Activated naive CD8-positive, alpha-beta T cell treated with anti-CD3 and anti-CD28 coated beads, Interleukin-2, amount 10 ng/mL, durations not matched to agents 7 days and 5 days (primary cell): ENCODE measurements at regions not wholly inside any gene's neighbourhood (a gene's known extent, or its start where the extent isn't known, plus 50 kb on each side); places are given as distances from the start of the nearest gene placed in this dataset.

Experiments used
- ATAC-seq: fragments of 150-1000 bp; cut with Tn5 transposase; one replicate; pipeline ENCODE4 v1.10.0; 2021; ENCODE audit warnings: low read depth, moderate library complexity
- POLR2A ChIA-PET: fragments of 350-600 bp; sonication (Branson Sonifier 250); formaldehyde crosslinking; loops from one replicate; lab custom pipeline; 2021; ENCODE audit warnings: antibody characterized with exemption; lab: Charles Lee
- DNase-seq: peaks from one replicate; pipeline ENCODE4 v3.0.0; 2021
- H3K27ac Mint-ChIP-seq: one replicate; pipeline ENCODE4 v1.8.0; 2022; ENCODE audit warnings: mild to moderate bottlenecking, mixed read lengths
- H3K27me3 Mint-ChIP-seq: one replicate; pipeline ENCODE4 v1.8.0; 2022; ENCODE audit warnings: mild to moderate bottlenecking, moderate library complexity, mixed read lengths
- H3K36me3 Mint-ChIP-seq: one replicate; pipeline ENCODE4 v1.8.0; 2021; ENCODE audit warnings: mild to moderate bottlenecking, mixed read lengths
- H3K4me1 Mint-ChIP-seq: one replicate; pipeline ENCODE4 v1.8.0; 2021; ENCODE audit warnings: mixed read lengths
- H3K4me3 Mint-ChIP-seq: one replicate; pipeline ENCODE4 v1.8.0; 2022; ENCODE audit warnings: mild to moderate bottlenecking, moderate library complexity, mixed read lengths
- H3K9me3 Mint-ChIP-seq: one replicate; pipeline ENCODE4 v1.8.0; 2021; ENCODE audit warnings: mixed read lengths

DNA sequence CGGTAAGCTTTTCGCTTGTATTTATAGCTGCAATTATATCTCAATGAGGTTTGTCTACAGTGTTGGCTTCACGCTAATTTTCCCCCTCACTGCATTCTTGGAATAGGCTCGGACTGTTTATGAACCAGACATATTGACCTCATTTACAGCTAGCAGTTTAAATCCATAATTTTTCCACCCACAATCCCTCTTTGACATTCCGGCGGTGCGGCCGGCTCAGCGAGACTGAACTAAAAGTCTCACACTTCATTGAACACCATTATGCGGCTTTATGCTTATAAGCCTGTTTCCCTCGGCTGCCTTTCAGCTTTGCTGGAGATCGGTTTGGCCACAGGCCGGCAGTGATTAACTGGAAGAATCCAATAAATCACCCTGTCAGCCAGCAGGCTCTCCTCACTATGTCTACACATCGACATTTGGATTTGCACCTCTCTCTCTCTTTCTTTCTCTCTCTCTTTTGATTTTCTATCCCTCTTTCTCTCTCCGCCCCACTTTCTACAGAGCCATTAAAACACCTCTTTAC lies 315.0 kb upstream of the TLE4 start:
- no peak overlapping the region for H3K4me3 Mint-ChIP-seq
- POLR2A ChIA-PET, result no interaction called here
- no peak overlapping the region for H3K27ac Mint-ChIP-seq
- ATAC-seq, result no peak
- no peaks in the 10 kb centered on the region for H3K4me1 Mint-ChIP-seq
- H3K27me3 Mint-ChIP-seq, result no peaks in the 10 kb centered on the region
- DNase-seq, result no peak
- H3K36me3 Mint-ChIP-seq, result no peaks in the 10 kb centered on the region
- H3K9me3 Mint-ChIP-seq, result no peaks in the 10 kb centered on the region

DNA sequence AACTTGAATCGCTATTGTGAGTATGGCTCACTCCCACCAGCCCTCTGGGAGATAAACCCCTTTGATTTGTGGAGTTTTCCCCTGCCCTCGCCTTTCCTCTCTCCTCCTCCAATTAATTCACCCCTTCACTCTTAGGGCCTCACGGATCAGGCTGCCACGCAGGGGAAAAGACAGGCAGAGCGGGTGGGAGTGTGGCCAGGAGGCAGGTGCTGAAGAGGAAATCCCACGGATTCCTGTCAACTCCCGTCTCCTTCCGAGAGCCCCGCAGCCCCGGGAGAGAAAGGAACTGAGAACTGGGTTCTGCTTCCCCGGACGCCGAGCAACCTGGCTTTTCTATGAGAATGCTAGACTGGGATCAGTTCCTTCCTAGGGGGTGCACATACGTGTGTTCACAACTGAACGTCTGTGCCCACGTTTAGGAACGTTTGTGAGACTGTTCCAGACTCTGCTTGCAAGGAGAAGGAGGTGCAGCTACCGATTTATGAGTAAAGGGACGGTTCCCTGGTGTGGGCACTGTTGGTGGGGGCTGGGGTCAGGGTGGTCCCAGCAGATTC lies 314.5 kb upstream of the TLE4 start:
- Mint-ChIP-seq H3K36me3 (no peaks in the 10 kb centered on the region), H3K27me3 (no peaks in the 10 kb centered on the region), H3K27ac (no peak overlapping the region), H3K9me3 (no peaks in the 10 kb centered on the region), H3K4me3 (no peak overlapping the region), H3K4me1 (no peaks in the 10 kb centered on the region)
- ATAC-seq (no peak), DNase-seq (no peak)
- POLR2A ChIA-PET, result no interaction called here

DNA sequence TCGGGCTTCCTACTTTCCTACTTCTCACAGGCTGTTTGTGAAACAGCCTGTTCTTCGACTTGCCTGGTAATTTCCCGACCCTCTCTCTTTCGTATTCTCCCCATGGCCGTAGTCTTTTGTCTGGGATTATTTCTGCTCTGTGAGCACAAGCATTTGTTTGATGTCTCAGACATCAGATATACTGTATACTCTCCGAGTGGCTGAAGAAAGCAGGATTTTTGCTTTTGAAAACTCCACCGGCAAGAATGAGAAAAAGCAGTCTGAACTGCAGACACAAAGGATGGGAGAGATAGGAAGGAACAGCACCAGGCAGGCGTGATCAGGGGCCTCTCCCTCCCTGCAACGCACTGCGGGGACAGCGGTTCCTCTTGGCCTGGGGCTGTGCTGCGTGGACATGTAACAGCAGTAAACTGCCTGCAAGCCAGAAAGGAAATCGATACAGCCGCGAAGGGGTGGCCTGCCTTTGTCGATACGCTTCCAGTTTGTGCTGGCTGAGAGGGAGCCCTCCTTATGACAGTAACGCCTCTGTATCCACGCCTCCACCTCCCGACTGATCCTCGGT lies 313.9 kb upstream of the TLE4 start:
- no peaks in the 10 kb centered on the region for H3K27me3 Mint-ChIP-seq
- POLR2A ChIA-PET, result no interaction called here
- ATAC-seq, result no peak

DNA sequence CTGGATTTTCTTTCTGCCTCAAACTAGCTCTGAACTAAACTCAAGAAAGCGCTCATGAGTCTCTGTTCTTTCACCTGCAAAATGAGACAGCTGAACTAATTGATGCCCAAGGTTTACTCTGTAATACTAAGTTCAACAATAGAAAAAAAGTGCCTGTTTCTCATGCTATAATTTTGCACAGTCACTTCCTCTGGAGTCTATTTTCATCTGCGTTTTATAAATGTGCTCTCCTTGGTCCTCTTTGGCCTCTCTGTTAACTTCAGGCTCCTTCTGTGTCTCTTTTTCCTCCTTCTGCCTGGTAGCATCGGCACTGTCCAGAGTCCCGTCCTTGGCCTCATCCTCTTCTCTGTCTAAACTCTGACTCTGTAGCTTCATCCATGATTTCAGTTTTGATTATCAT lies 311.9 kb upstream of the TLE4 start:
- Mint-ChIP-seq H3K9me3 (peaks cover 6% of the 10 kb centered on the region), H3K27me3 (peaks cover 9% of the 10 kb centered on the region), H3K4me1 (no peaks in the 10 kb centered on the region), H3K27ac (no peak overlapping the region), H3K36me3 (no peaks in the 10 kb centered on the region), H3K4me3 (no peak overlapping the region)
- POLR2A ChIA-PET, result no interaction called here
- ATAC-seq (no peak), DNase-seq (no peak)

More for the DNA sequence above, 313.9 kb upstream of the TLE4 start:
- H3K27ac Mint-ChIP-seq, result no peak overlapping the region
- no peak overlapping the region for H3K4me3 Mint-ChIP-seq
- DNase-seq, result no peak
- H3K36me3 Mint-ChIP-seq, result no peaks in the 10 kb centered on the region
- H3K4me1 Mint-ChIP-seq, result no peaks in the 10 kb centered on the region
- H3K9me3 Mint-ChIP-seq, result peaks cover 3% of the 10 kb centered on the region

DNA sequence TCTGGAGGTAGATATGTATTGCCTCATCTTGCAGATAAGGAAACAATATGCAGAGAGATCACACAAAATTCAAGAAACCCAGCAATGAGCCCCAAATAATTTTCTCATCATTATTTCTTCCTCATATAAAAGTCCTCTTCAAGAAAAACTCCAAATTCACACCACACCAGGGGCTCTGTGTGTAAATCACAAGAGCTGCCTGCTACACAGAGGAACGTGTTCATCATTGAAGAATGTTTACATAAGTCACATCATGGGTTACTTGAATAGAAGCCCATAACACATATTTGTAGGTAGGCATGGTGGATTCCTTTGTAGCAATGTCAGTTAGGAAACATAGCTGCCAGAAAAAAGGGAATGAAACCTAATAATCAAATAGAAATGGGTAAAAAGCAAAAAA lies 308.1 kb upstream of the TLE4 start:
- POLR2A ChIA-PET, result no interaction called here
- Mint-ChIP-seq H3K36me3 (no peaks in the 10 kb centered on the region), H3K9me3 (peaks cover 6% of the 10 kb centered on the region), H3K4me3 (no peak overlapping the region), H3K27ac (no peak overlapping the region), H3K4me1 (no peaks in the 10 kb centered on the region), H3K27me3 (peaks cover 11% of the 10 kb centered on the region)
- ATAC-seq, result no peak
- no peak for DNase-seq

DNA sequence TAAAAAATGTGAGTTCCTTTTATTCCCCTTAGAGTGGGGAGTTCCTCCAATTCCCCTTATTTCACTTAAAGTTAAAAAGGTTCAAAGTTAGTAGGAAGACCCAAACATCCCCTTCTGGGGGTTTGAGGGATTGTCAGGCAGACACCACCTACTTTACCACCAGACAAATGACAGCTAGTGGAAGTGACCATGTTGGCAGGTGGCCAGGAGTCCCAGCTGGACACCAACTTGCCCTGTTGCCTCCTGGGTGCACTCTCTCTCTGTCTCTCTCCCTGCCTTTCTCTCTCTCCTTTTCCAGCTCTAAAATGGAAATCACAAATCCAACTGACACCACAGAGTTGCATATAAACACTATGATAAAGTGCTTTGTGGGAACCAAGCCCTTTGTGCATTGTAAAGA lies 307.7 kb upstream of the TLE4 start:
- POLR2A ChIA-PET, result no interaction called here
- no peaks in the 10 kb centered on the region for H3K36me3 Mint-ChIP-seq
- DNase-seq (no peak), ATAC-seq (no peak)
- H3K27me3 Mint-ChIP-seq, result peaks cover 11% of the 10 kb centered on the region
- H3K27ac Mint-ChIP-seq, result no peak overlapping the region
- H3K9me3 Mint-ChIP-seq, result peaks cover 6% of the 10 kb centered on the region
- no peak overlapping the region for H3K4me3 Mint-ChIP-seq
- no peaks in the 10 kb centered on the region for H3K4me1 Mint-ChIP-seq

DNA sequence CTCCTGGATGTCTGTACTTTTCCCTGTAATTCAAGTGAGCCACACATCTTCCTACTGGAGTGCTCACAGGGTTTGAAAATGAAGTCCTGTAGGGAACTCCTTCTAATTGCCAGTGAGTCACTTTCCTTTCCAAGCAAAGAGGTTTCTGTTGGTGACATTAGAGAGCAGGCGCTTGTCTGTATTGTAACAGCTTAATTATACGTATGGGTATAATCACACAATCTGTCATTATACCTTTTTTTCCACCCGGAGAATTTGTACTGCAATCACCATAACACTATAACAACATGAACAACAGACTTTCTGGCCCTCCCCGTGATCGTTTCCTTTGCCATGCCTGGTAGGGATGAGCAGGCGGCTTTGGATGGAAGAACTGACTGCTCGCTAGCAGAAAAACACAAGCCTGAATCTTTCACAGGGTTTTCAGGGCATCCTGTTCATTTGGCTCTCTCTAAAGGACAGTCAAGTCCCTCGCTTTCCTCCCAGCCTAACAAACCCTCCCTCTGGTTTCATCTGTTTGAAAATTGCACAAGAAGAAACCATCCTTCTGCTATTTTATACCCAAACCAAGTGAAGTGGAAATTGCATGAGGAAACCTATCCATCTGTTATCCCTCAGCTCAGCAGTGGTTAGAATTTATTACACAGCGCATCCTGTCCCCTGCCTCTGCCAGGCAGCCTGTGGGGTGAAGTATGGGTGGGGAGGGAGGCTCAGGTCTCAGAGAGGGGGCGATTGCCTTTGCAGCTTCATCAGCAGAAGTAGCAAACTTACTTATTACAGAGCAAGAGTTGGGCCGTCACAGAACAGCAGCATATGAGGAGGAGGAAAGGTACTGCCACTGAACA lies 307.0 kb upstream of the TLE4 start:
- no peak overlapping the region for H3K4me3 Mint-ChIP-seq
- POLR2A ChIA-PET, result no interaction called here
- peaks cover 6% of the 10 kb centered on the region for H3K9me3 Mint-ChIP-seq
- peaks cover 11% of the 10 kb centered on the region for H3K27me3 Mint-ChIP-seq
- no peaks in the 10 kb centered on the region for H3K36me3 Mint-ChIP-seq
- H3K4me1 Mint-ChIP-seq, result no peaks in the 10 kb centered on the region
- DNase-seq (no peak), ATAC-seq (no peak)
- H3K27ac Mint-ChIP-seq, result no peak overlapping the region

DNA sequence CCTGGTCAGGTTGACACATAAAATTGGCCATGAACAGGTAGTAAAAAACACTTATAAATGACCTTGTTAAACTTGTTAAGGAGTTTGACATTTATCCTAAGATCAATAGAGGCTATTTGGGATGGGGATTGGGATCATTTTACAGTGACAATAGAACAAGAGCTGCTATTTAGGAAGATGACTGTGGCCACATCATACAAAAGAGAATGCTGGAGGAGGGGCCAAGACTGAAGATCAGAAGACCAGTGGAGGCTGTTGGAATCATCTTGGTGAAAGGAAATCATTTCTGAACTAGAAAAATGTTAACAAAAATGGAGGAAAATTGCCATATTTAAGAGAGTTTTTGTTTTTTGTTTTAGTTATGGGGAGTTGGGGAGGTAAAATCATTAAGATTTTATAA lies 304.8 kb upstream of the TLE4 start:
- POLR2A ChIA-PET, result no interaction called here
- H3K4me1 Mint-ChIP-seq, result no peaks in the 10 kb centered on the region
- peaks cover 6% of the 10 kb centered on the region for H3K9me3 Mint-ChIP-seq
- H3K27me3 Mint-ChIP-seq, result peaks cover 11% of the 10 kb centered on the region
- no peak for DNase-seq
- H3K36me3 Mint-ChIP-seq, result no peaks in the 10 kb centered on the region
- H3K4me3 Mint-ChIP-seq, result no peak overlapping the region
- no peak overlapping the region for H3K27ac Mint-ChIP-seq
- no peak for ATAC-seq

DNA sequence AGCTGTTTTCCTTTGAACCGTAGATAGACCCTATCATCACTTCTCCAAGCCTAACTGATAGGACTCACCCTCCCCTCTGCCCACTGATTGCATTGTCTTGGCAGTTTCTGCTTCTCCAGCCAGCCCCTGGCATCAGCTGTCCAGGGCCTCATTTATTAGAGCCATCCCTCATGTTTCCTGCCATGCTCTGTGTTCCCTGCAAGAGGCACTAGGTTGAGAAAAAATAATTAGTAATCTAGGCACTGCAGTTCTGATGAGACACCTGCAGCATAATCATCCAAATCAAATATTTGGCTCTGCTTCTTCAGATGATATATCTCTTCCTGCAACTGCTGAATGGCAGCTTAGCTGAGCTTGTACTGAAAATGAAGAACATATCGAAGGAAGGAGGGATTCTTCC lies 303.0 kb upstream of the TLE4 start:
- no peak for DNase-seq
- H3K4me3 Mint-ChIP-seq, result no peak overlapping the region
- H3K27me3 Mint-ChIP-seq, result peaks cover 11% of the 10 kb centered on the region
- no peak overlapping the region for H3K27ac Mint-ChIP-seq
- POLR2A ChIA-PET, result no interaction called here
- peaks cover 1% of the 10 kb centered on the region for H3K9me3 Mint-ChIP-seq
- no peak for ATAC-seq
- no peaks in the 10 kb centered on the region for H3K36me3 Mint-ChIP-seq
- no peaks in the 10 kb centered on the region for H3K4me1 Mint-ChIP-seq

DNA sequence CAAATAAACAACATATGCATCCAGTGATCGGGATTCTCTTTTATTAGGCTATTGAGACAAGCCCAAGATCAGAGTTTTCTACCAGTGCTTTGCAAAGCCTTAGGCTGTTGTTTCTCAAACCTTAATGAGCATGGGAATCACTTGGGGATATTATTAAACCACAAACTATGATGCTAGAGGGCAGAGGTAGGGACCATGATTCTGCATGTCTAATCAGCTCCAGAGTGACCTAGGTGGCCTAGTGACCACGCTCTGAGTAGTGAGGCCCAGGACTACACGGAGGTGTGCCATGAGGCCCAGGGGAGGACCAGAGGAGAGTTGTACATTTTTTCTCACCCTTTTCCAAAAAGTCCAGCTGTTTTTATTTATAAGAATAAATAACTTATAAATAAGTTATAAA lies 298.5 kb upstream of the TLE4 start:
- no peak overlapping the region for H3K4me3 Mint-ChIP-seq
- ATAC-seq, result no peak
- H3K9me3 Mint-ChIP-seq, result no peaks in the 10 kb centered on the region
- no peaks in the 10 kb centered on the region for H3K27me3 Mint-ChIP-seq
- H3K27ac Mint-ChIP-seq, result no peak overlapping the region
- DNase-seq, result no peak
- no peaks in the 10 kb centered on the region for H3K4me1 Mint-ChIP-seq
- no peaks in the 10 kb centered on the region for H3K36me3 Mint-ChIP-seq
- POLR2A ChIA-PET, result no interaction called here

DNA sequence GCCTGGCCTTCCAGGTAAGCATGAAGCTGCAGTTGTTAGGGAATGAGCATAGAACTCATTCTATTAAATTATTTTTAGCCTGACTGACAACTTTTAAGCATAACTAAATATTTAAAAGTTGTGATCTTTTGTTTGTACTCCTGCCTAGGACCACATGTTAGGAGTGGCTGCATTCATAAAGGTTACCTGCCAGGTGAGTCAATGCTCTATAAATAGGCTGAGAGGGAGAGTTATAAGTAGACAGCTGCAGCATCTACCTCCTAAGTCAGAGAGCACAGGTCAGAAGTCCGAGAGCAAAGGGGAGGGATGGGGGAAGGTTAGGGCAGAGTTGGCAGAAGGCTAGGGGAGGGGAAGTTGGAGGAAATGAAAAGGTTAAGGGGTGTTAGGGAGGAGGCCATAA lies 292.4 kb upstream of the TLE4 start:
- H3K27ac Mint-ChIP-seq, result no peak overlapping the region
- no peak for ATAC-seq
- DNase-seq, result no peak
- no peaks in the 10 kb centered on the region for H3K27me3 Mint-ChIP-seq
- H3K9me3 Mint-ChIP-seq, result peaks cover 2% of the 10 kb centered on the region
- no peak overlapping the region for H3K4me3 Mint-ChIP-seq
- H3K36me3 Mint-ChIP-seq, result no peaks in the 10 kb centered on the region
- no peaks in the 10 kb centered on the region for H3K4me1 Mint-ChIP-seq
- POLR2A ChIA-PET, result no interaction called here

DNA sequence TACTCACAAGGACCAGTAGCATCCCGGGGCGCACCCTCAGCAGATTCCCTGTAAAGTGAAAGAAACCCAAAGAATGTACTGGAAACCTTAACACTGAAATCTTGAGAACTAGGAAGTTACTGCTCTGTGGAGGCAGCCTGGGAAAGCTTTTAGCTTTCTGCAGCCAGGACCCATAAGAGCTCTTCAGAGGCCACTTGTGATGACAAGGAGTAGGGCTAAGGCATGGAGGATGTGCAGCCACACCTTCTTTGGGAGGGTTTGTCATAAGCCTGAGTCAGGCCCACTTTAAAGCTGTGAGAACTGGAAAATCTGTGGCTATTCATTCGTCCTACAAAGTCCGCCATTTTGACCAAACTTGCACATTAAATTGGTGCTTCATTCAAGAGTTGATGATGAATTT lies 291.1 kb upstream of the TLE4 start:
- Mint-ChIP-seq H3K4me3 (no peak overlapping the region), H3K27me3 (no peaks in the 10 kb centered on the region), H3K4me1 (no peaks in the 10 kb centered on the region), H3K9me3 (peaks cover 2% of the 10 kb centered on the region), H3K36me3 (no peaks in the 10 kb centered on the region), H3K27ac (no peak overlapping the region)
- DNase-seq, result no peak
- POLR2A ChIA-PET, result no interaction called here
- ATAC-seq, result no peak

DNA sequence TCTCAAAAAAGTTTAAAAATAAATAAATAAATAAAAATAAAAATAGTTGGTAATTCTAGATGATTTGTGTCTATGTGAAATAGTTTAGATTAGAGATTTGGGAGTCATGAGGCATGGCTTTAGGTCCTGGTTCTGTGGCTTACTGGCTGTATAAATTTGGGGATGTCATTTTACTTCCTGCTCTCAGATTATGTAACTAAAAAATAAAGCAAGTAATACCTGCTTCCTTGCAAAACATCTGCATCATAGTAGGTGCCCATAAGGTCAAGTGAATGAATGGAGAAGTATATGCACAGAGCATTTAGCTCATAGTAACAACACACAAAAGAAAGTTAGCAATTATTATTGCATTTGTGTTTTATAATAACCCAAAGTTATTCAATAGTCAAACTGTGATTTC lies 287.7 kb upstream of the TLE4 start:
- DNase-seq, result no peak
- H3K4me1 Mint-ChIP-seq, result no peaks in the 10 kb centered on the region
- peaks cover 2% of the 10 kb centered on the region for H3K9me3 Mint-ChIP-seq
- no peak for ATAC-seq
- no peak overlapping the region for H3K27ac Mint-ChIP-seq
- H3K36me3 Mint-ChIP-seq, result no peaks in the 10 kb centered on the region
- no peak overlapping the region for H3K4me3 Mint-ChIP-seq
- POLR2A ChIA-PET, result no interaction called here
- no peaks in the 10 kb centered on the region for H3K27me3 Mint-ChIP-seq
